ENCODE measurements at regions not wholly inside any gene's neighbourhood (a gene's known extent, or its start where the extent isn't known, plus 50 kb on each side); places are given as distances from the start of the nearest gene placed in this dataset.
"Not testable (repeated sequence)": the region's sequence is repeated elsewhere in the genome, so short reads cannot be mapped to it uniquely, and the experiment has no call there.

GRCh38 chr9:40927851-40928802 lies 200.4 kb downstream of the FOXD4L6 start:
- no peak overlapping the region for H3K9ac ChIP-seq (ENCODE audit: low read depth, low read length)
- peaks cover 6% of the 10 kb centered on the region for H3K9me3 ChIP-seq (replicated peaks; ENCODE audit: low read length)
- H3K4me3 ChIP-seq (ENCODE audit: low read length), result no peak overlapping the region
- H3K27me3 ChIP-seq (ENCODE audit: control insufficient read depth, insufficient read depth, low read length), result no peaks in the 10 kb centered on the region
- no peaks in the 10 kb centered on the region for H3K36me3 ChIP-seq (ENCODE audit: insufficient read depth, low read length)
- no peak overlapping the region for H3K4me2 ChIP-seq (ENCODE audit: low read length)
- H3K4me1 ChIP-seq (ENCODE audit: control insufficient read depth, insufficient read depth, low read length), result no peaks in the 10 kb centered on the region

- H3K4me3 ChIP-seq (ENCODE audit: low read length), result no peak overlapping the region
- H3K4me2 ChIP-seq (ENCODE audit: low read length), result no peak overlapping the region
- H3K36me3 ChIP-seq (ENCODE audit: insufficient read depth, low read length), result no peaks in the 10 kb centered on the region
- H3K9me3 ChIP-seq (replicated peaks; ENCODE audit: low read length), result peaks cover 6% of the 10 kb centered on the region
- H3K4me1 ChIP-seq (ENCODE audit: control insufficient read depth, insufficient read depth, low read length), result no peaks in the 10 kb centered on the region
- H3K9ac ChIP-seq (ENCODE audit: low read depth, low read length), result no peak overlapping the region
- H3K27me3 ChIP-seq (ENCODE audit: control insufficient read depth, insufficient read depth, low read length), result no peaks in the 10 kb centered on the region
Measured at GRCh38 chr9:40927260-40927631, 201.2 kb downstream of the FOXD4L6 start.

- H3K27me3 ChIP-seq (ENCODE audit: control insufficient read depth, insufficient read depth, low read length), result no peaks in the 10 kb centered on the region
- no peak overlapping the region for H3K4me3 ChIP-seq (ENCODE audit: low read length)
- no peak overlapping the region for H3K9ac ChIP-seq (ENCODE audit: low read depth, low read length)
- H3K4me2 ChIP-seq (ENCODE audit: low read length), result no peak overlapping the region
- no peaks in the 10 kb centered on the region for H3K4me1 ChIP-seq (ENCODE audit: control insufficient read depth, insufficient read depth, low read length)
- no peaks in the 10 kb centered on the region for H3K36me3 ChIP-seq (ENCODE audit: insufficient read depth, low read length)
- peaks cover 6% of the 10 kb centered on the region for H3K9me3 ChIP-seq (replicated peaks; ENCODE audit: low read length)
Measured at GRCh38 chr9:40926404-40927259, 201.8 kb downstream of the FOXD4L6 start.

GRCh38 chr9:40925149-40925548 lies 203.3 kb downstream of the FOXD4L6 start:
- H3K36me3 ChIP-seq (ENCODE audit: insufficient read depth, low read length), result no peaks in the 10 kb centered on the region
- peaks cover 6% of the 10 kb centered on the region for H3K9me3 ChIP-seq (replicated peaks; ENCODE audit: low read length)
- no peaks in the 10 kb centered on the region for H3K4me1 ChIP-seq (ENCODE audit: control insufficient read depth, insufficient read depth, low read length)
- H3K4me3 ChIP-seq (ENCODE audit: low read length), result no peak overlapping the region
- H3K9ac ChIP-seq (ENCODE audit: low read depth, low read length), result no peak overlapping the region
- H3K27me3 ChIP-seq (ENCODE audit: control insufficient read depth, insufficient read depth, low read length), result no peaks in the 10 kb centered on the region
- H3K4me2 ChIP-seq (ENCODE audit: low read length), result no peak overlapping the region

- H3K9ac ChIP-seq (ENCODE audit: low read depth, low read length); H3K36me3 ChIP-seq (ENCODE audit: insufficient read depth, low read length); H3K27me3 ChIP-seq (ENCODE audit: control insufficient read depth, insufficient read depth, low read length); H3K4me3 ChIP-seq (ENCODE audit: low read length); H3K4me1 ChIP-seq (ENCODE audit: control insufficient read depth, insufficient read depth, low read length); H3K4me2 ChIP-seq (ENCODE audit: low read length): not testable (repeated sequence)
- peaks cover 31% of the 10 kb centered on the region for H3K9me3 ChIP-seq (replicated peaks; ENCODE audit: low read length)
Measured at GRCh38 chr9:40916399-40916783, 212.1 kb downstream of the FOXD4L6 start.

- H3K9me3 ChIP-seq (replicated peaks; ENCODE audit: low read length), result peaks cover 31% of the 10 kb centered on the region
- not testable (repeated sequence) for H3K36me3 ChIP-seq (ENCODE audit: insufficient read depth, low read length); H3K27me3 ChIP-seq (ENCODE audit: control insufficient read depth, insufficient read depth, low read length)
Measured at GRCh38 chr9:40915660-40916398, 212.7 kb downstream of the FOXD4L6 start.

GRCh38 chr9:40914772-40915659 lies 213.5 kb downstream of the FOXD4L6 start:
- Histone ChIP-seq H3K4me1 (ENCODE audit: control insufficient read depth, insufficient read depth, low read length) (no peaks in the 10 kb centered on the region), H3K9me3 (replicated peaks; ENCODE audit: low read length) (peaks cover 34% of the 10 kb centered on the region), H3K36me3 (ENCODE audit: insufficient read depth, low read length) (no peaks in the 10 kb centered on the region), H3K4me3 (ENCODE audit: low read length) (no peak overlapping the region), H3K27me3 (ENCODE audit: control insufficient read depth, insufficient read depth, low read length) (no peaks in the 10 kb centered on the region), H3K9ac (ENCODE audit: low read depth, low read length) (no peak overlapping the region), H3K4me2 (ENCODE audit: low read length) (no peak overlapping the region)

More at GRCh38 chr9:40915660-40916398, 212.7 kb downstream of the FOXD4L6 start:
- H3K4me3 ChIP-seq (ENCODE audit: low read length); H3K4me1 ChIP-seq (ENCODE audit: control insufficient read depth, insufficient read depth, low read length); H3K4me2 ChIP-seq (ENCODE audit: low read length); H3K9ac ChIP-seq (ENCODE audit: low read depth, low read length): not testable (repeated sequence)

GRCh38 chr9:40913928-40914673 lies 214.4 kb downstream of the FOXD4L6 start:
- H3K9ac ChIP-seq (ENCODE audit: low read depth, low read length), result no peak overlapping the region
- no peaks in the 10 kb centered on the region for H3K4me1 ChIP-seq (ENCODE audit: control insufficient read depth, insufficient read depth, low read length)
- peaks cover 39% of the 10 kb centered on the region for H3K9me3 ChIP-seq (replicated peaks; ENCODE audit: low read length)
- H3K36me3 ChIP-seq (ENCODE audit: insufficient read depth, low read length), result no peaks in the 10 kb centered on the region
- no peak overlapping the region for H3K4me3 ChIP-seq (ENCODE audit: low read length)
- no peaks in the 10 kb centered on the region for H3K27me3 ChIP-seq (ENCODE audit: control insufficient read depth, insufficient read depth, low read length)
- H3K4me2 ChIP-seq (ENCODE audit: low read length), result no peak overlapping the region

GRCh38 chr9:40913096-40913719 lies 215.3 kb downstream of the FOXD4L6 start:
- no peak overlapping the region for H3K9ac ChIP-seq (ENCODE audit: low read depth, low read length)
- no peaks in the 10 kb centered on the region for H3K36me3 ChIP-seq (ENCODE audit: insufficient read depth, low read length)
- no peaks in the 10 kb centered on the region for H3K4me1 ChIP-seq (ENCODE audit: control insufficient read depth, insufficient read depth, low read length)
- H3K9me3 ChIP-seq (replicated peaks; ENCODE audit: low read length), result peaks cover 44% of the 10 kb centered on the region
- H3K4me2 ChIP-seq (ENCODE audit: low read length), result no peak overlapping the region
- H3K4me3 ChIP-seq (ENCODE audit: low read length), result no peak overlapping the region
- no peaks in the 10 kb centered on the region for H3K27me3 ChIP-seq (ENCODE audit: control insufficient read depth, insufficient read depth, low read length)

- not testable (repeated sequence) for H3K4me1 ChIP-seq (ENCODE audit: control insufficient read depth, insufficient read depth, low read length); H3K36me3 ChIP-seq (ENCODE audit: insufficient read depth, low read length); H3K4me2 ChIP-seq (ENCODE audit: low read length); H3K9ac ChIP-seq (ENCODE audit: low read depth, low read length); H3K4me3 ChIP-seq (ENCODE audit: low read length); H3K27me3 ChIP-seq (ENCODE audit: control insufficient read depth, insufficient read depth, low read length)
- H3K9me3 ChIP-seq (replicated peaks; ENCODE audit: low read length), result peaks cover 49% of the 10 kb centered on the region
Measured at GRCh38 chr9:40912679-40913078, 215.8 kb downstream of the FOXD4L6 start.
